Right lobe of liver (tissue), 6 donors: ENCODE measurements at regions not wholly inside any gene's neighbourhood (a gene's known extent, or its start where the extent isn't known, plus 50 kb on each side); places are given as distances from the start of the nearest gene placed in this dataset.

Experiments
- ATAC-seq, 4 donors: fragments of 200-7000 bp; cut with Tn5 transposase; one replicate each; pipeline ENCODE4 v1.9.1; 2020; ENCODE audit warnings: mild to moderate bottlenecking in 4 of 4, moderate library complexity in 4 of 4
- DNase-seq, 3 donors: peaks; one replicate each; pipeline ENCODE4 v3.0.0-alpha.2; 2020
- H3K27ac ChIP-seq, 3 donors: fragments of 200-600 bp; one replicate each; pipeline ENCODE4 v1.8.0; 2022
- H3K27me3 ChIP-seq, 2 donors: fragments of 200-600 bp; one replicate each; pipeline ENCODE4 v1.8.0; 2022
- H3K36me3 ChIP-seq, 4 donors: fragments of 200-600 bp; sonication (generic) in 1 of 4; one replicate each; pipeline versions ENCODE4 v1.5.1 to v1.8.0; 2017 to 2022; ENCODE audit warnings: control low read depth in 1 of 4
- H3K4me1 ChIP-seq, 4 donors: fragments of 200-600 bp; sonication (generic) in 1 of 4; one replicate each; pipeline versions ENCODE4 v1.5.1 to v1.8.0; 2017 to 2022; ENCODE audit warnings: control low read depth in 1 of 4
- H3K4me3 ChIP-seq, 3 donors: fragments of 200-600 bp; one replicate each; pipeline ENCODE4 v1.8.0; 2022
- H3K9me3 ChIP-seq, 4 donors: fragments of 200-600 bp; sonication (generic) in 1 of 4; one replicate each; pipeline versions ENCODE4 v1.5.1 to v1.8.0; 2017 to 2022; ENCODE audit warnings: control low read depth in 1 of 4
- CTCF ChIP-seq, 4 donors: fragments of 200-600 bp in 3 of 4; fragments of 450-650 bp in 1 of 4; IDR thresholded peaks; one replicate each; pipeline versions ENCODE4 v1.5.1 to v1.8.0; 2016 to 2022; ENCODE audit warnings: antibody characterized with exemption in 4 of 4, mild to moderate bottlenecking in 2 of 4
- POLR2A ChIP-seq: fragments of 450-650 bp; IDR thresholded peaks from one replicate; pipeline ENCODE4 v1.6.1; 2017; ENCODE audit warnings: antibody characterized with exemption, mild to moderate bottlenecking
- WGBS: methylation state at CpG from one replicate; pipeline ENCODE4 v1.1.6; 2018; ENCODE audit warnings: low coverage, low lambda C conversion rate; ENCODE audit not compliant: insufficient coverage; ENCODE audit errors: missing lambda C conversion rate; 5-methylcytosine and 5-hydroxymethylcytosine counted together
- intact Hi-C, 2 donors: fragments of 100-400 bp; cut with DNase I; formaldehyde crosslinking; loops; one replicate each; pipeline versions ENCODE4 v1.11.2 to v1.14.1; 2022
- donor health status: DM: no; HTN: yes; CAD: no.
- donor health status: DM: no; HTN: no; CAD: no.
- donor health status: DM: no; HTN: no; CAD: no.
- donor health status: DM: no; HTN: yes; CAD: no.
- donor health status: DM: no; HTN: yes; CAD: no.

- H3K27ac ChIP-seq, result peak overlapping the region in 1 of 3 donors; percentile 47
- TF ChIP-seq CTCF (IDR thresholded peaks at IDR 0.05) (no peak), POLR2A (no peak)
- 62% methylated on average over 5 of the region's 5 CpGs for WGBS
- no peaks in the 10 kb centered on the region for H3K9me3 ChIP-seq
- H3K36me3 ChIP-seq, result no peaks in the 10 kb centered on the region
- intact Hi-C loops, result no loop called here
- H3K4me3 ChIP-seq, result no peak overlapping the region
- DNase-seq (no peak), ATAC-seq (no peak)
- H3K4me1 ChIP-seq, result peaks cover 0 to 23% (median 8%) of the 10 kb centered on the region in 4 donors
- H3K27me3 ChIP-seq, result no peaks in the 10 kb centered on the region
These were observed 56.4 kb upstream of the KATNAL1 start for GRCh38 chr13:30363725-30364124.

DNA sequence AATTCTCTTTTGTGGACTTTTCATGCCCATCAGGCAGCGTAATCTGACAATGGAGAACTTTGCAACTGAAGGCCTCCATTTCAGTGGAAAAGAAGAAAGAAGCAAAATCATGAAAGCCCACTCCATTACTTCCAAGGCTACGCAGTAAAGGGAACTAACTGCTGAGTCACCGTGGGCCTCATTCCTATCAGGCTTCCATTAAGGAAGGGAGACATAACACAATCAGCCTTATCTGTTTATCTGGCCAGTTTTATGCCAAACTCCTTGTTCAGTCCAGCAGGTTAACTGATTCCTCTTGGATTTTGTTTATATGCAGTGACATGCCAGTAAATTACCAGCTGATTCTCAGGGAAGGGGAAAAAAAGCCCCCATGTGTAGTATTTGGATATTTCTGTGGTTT is 56.8 kb upstream of the KATNAL1 start:
- TF ChIP-seq POLR2A (no peak), CTCF (IDR thresholded peaks at IDR 0.05) (no peak)
- H3K27ac ChIP-seq, result peak overlapping the region; percentile 8 to 47 (median 10)
- no peaks in the 10 kb centered on the region for H3K27me3 ChIP-seq
- H3K9me3 ChIP-seq, result no peaks in the 10 kb centered on the region
- H3K36me3 ChIP-seq, result no peaks in the 10 kb centered on the region
- DNase-seq, result no peak
- intact Hi-C loops, result no loop called here
- peak in 3 of 4 donors; percentile 43 to 64 (median 59) for ATAC-seq
- no peak overlapping the region for H3K4me3 ChIP-seq
- 65% methylated on average over 3 of the region's 3 CpGs for WGBS
- peaks cover 0 to 23% (median 8%) of the 10 kb centered on the region in 4 donors for H3K4me1 ChIP-seq

GRCh38 chr13:30364876-30365275 is 57.4 kb upstream of the UBE2L5 start:
- no peak overlapping the region for H3K4me3 ChIP-seq
- 72% methylated on average over 7 of the region's 7 CpGs for WGBS
- ATAC-seq (peak in 3 of 4 donors; percentile 25 to 54 (median 51)), DNase-seq (no peak)
- no peaks in the 10 kb centered on the region for H3K27me3 ChIP-seq
- H3K4me1 ChIP-seq, result peaks cover 0 to 23% (median 8%) of the 10 kb centered on the region in 4 donors
- no peaks in the 10 kb centered on the region for H3K36me3 ChIP-seq
- peak overlapping the region in 2 of 3 donors; percentile 8 to 47 for H3K27ac ChIP-seq
- TF ChIP-seq POLR2A (no peak), CTCF (IDR thresholded peaks at IDR 0.05) (no peak)
- intact Hi-C loops, result no loop called here
- H3K9me3 ChIP-seq, result no peaks in the 10 kb centered on the region

- peaks cover 0 to 23% (median 8%) of the 10 kb centered on the region in 4 donors for H3K4me1 ChIP-seq
- DNase-seq, result no peak
- 50% methylated on average over 1 of the region's 1 CpG for WGBS
- no peaks in the 10 kb centered on the region for H3K27me3 ChIP-seq
- intact Hi-C loops, result no loop called here
- H3K9me3 ChIP-seq, result no peaks in the 10 kb centered on the region
- no peak overlapping the region for H3K4me3 ChIP-seq
- TF ChIP-seq POLR2A (no peak), CTCF (IDR thresholded peaks at IDR 0.05) (no peak)
- no peaks in the 10 kb centered on the region for H3K36me3 ChIP-seq
- no peak overlapping the region for H3K27ac ChIP-seq
- ATAC-seq, result no peak
These were observed 56.2 kb upstream of the UBE2L5 start for GRCh38 chr13:30366088-30366487.

GRCh38 chr13:30367296-30367695 is 55.0 kb upstream of the UBE2L5 start:
- DNase-seq, result no peak
- H3K9me3 ChIP-seq, result no peaks in the 10 kb centered on the region
- intact Hi-C loops, result no loop called here
- no peaks in the 10 kb centered on the region for H3K36me3 ChIP-seq
- H3K4me1 ChIP-seq, result peaks cover 0 to 18% (median 8%) of the 10 kb centered on the region in 4 donors
- no peak overlapping the region for H3K27ac ChIP-seq
- no peaks in the 10 kb centered on the region for H3K27me3 ChIP-seq
- 95% methylated on average over 11 of the region's 12 CpGs for WGBS
- no peak for ATAC-seq
- no peak overlapping the region for H3K4me3 ChIP-seq
- TF ChIP-seq POLR2A, result no peak
